HG03520 (cell line): ENCODE measurements at regions not wholly inside any gene's neighbourhood (a gene's known extent, or its start where the extent isn't known, plus 50 kb on each side); places are given as distances from the start of the nearest gene placed in this dataset.
A peak's percentile ranks its signal among the peaks of the same experiment; 100 is the strongest.

Source experiments
- ATAC-seq: cut with Tn5 transposase; IDR thresholded peaks from one replicate; pipeline ENCODE4 v1.9.1; 2021; ENCODE audit warnings: mild to moderate bottlenecking, moderate library complexity; ENCODE audit not compliant: unreplicated experiment

DNA sequence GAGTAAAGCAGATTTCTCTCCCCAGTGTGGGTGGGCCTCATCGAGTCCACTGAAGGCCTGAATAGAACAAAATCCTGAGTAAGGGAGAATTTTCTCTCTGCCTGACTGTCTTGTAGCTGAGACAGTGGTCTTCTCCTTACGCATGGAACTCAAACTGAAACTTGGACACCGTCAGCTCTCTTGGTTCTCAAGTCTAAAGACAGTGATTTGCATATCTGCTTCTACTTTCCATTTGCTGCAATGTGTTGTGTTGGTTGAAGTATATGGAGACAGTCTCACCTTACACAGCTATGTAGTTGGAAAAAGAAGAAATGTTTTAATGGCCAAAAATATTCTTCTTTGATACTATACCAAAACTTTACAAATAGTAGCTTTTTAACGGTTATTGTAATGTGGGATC lies 160.2 kb upstream of the LMNTD1 start:
- peak; percentile 99 for ATAC-seq

DNA sequence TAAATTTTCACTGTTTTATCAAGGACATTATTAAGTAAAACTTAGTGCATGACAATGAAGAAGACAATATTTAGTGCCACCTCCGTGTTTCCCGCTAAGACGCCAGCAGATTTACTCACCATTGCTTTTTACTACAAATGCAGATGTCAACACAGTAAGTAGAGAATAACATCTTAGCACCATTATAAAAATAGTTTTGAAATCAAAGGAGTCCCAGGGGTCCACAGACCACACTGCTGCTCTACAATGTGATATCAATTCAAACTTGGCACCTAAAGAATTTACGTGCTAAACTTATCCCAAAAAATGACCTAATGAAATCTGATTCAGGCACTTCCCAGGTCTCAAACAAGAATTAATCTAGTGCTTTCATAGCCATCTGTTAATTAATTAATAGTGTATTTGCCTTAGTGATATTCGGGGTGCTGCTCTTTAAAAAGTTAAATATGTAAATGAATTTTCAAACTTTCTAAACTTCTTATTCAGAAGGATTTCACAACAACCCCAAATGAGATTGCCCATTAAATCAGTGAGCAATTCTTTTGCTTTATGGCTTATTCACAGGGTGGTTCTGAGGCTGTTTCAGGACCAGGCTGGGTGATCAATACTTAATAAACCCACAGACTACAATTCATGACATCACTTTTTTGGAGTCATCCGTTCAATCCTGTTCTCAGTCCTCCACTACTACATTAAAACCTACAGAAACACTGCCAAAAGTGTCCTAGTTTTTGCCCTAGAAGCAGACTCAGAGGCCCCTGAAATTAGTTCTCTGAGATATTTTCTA lies 161.3 kb upstream of the LMNTD1 start:
- no peak for ATAC-seq

DNA sequence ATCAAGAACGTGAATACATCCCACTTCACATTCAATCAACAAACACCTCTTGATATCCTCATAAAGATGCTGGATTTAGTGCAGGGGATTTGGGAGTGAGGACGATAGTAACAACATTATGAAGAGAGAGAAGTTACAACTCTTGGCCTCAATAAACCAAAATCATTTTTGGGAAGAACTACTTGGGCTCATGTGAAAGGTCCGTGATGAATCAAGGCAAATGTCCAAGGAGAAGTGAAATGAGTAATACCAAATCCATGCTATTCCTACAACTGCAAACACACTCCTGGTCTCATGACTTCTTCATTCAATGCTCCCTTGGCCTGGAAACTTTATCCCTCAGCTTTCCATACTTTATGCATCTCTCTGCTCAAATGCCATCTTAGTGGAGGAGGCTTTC lies 162.0 kb upstream of the LMNTD1 start:
- ATAC-seq = no peak

DNA sequence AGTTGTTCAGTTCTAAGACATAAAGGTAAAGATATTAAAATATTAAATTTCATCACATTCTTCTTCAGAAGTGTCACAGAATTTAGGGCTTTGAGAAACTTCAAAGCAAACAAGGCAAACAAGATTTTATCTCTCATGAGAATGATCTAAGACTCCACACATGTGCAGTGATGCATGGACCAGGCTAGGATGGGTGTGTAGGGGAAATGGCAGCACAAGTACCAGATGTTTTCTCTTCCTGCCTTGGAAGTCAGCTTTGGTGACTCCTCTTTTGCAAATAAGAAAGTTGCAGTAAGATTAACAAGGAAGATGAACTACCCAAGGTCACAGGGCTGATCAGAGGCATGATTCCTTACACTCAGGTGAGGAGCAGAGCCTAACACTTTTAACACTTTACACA lies 163.8 kb upstream of the LMNTD1 start:
- ATAC-seq = no peak

- no peak for ATAC-seq
These were observed 164.5 kb upstream of the LMNTD1 start for GRCh38 chr12:25717552-25717951.

GRCh38 chr12:25718081-25718731 lies 165.1 kb upstream of the LMNTD1 start:
- no peak for ATAC-seq

DNA sequence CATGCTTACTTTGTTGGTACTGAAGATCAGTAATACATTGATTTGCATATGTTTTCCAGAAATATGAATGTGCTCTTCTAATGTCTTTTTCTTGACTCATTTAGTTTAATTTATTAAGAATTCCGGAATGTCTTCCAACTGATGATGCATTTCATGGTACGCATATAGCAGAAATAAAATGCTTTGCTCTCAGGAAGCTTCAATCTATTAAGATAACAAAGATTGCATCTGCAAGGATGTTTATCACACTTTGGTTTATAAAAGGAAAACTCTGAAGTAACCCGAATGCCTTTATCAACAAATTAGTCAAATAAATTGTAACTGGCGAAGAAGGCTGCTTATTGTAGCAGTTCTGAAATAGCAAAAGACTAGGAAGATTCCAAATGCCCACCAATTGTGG lies 166.4 kb upstream of the LMNTD1 start:
- ATAC-seq = no peak

- ATAC-seq = no peak
These were observed 170.3 kb upstream of the LMNTD1 start for GRCh38 chr12:25723336-25723735.

- no peak for ATAC-seq
These were observed 170.9 kb upstream of the LMNTD1 start for GRCh38 chr12:25723921-25724491.

DNA sequence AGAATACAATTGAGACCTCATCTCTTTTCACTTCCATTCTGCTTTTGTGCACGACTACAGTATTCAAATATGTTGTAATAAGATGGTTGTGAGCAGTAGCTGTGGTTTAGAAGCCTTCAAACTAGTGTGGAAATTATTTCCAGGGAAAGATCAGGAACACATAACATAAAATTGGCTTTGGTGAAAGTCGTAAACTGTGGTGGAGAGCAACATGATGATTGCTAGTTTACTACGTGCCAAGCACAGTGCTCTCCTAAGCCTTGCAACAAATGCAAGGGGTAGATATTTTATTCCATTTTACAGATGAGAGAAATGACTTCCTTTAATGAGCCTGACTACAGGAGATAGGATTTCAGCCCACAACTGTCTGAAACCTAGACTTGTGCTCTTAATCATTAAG lies 172.4 kb upstream of the LMNTD1 start:
- ATAC-seq = no peak

DNA sequence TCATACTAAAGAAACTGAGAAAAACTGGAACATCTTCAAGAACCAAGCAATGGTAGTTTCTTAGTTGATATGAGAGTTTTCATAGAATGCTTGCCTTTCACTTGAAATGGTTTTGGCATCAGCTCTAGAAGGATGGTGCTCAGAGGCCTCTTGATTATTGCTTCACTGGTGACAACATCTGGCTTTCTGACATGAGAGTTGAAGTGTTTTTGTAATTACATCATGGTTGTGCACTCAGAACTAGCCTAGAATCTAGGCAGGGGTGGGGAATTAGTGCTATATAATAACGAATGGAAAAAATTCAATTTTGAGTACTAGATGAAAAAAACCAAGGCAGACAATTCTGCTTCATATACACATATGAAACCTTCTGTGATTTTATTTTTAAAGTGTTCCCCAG lies 172.8 kb upstream of the LMNTD1 start:
- ATAC-seq = no peak

DNA sequence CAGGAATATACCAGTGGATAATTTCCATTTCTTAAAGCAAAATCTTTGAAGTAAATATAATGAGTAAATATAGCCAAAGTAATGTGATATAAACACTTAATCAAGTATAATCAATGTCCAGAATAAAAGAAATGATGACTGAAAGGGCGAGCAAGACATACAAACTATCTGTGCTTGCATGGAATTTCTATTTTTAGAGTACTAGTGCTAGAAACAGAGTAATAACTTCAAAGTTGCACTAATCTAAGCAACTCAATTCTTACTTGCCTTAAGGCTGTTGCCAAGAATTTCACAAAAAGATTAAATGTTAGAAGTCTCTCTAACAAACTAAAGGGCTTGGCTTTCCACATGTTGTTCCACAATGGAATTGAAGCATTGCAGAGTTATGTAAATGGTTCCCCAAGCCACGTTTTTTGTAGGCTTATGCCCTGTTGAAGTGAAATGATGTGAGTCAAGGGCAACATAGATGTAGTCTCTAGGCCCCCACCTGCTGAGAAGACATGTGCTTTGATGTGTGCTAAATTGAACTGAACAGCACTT lies 175.0 kb upstream of the LMNTD1 start:
- no peak for ATAC-seq

DNA sequence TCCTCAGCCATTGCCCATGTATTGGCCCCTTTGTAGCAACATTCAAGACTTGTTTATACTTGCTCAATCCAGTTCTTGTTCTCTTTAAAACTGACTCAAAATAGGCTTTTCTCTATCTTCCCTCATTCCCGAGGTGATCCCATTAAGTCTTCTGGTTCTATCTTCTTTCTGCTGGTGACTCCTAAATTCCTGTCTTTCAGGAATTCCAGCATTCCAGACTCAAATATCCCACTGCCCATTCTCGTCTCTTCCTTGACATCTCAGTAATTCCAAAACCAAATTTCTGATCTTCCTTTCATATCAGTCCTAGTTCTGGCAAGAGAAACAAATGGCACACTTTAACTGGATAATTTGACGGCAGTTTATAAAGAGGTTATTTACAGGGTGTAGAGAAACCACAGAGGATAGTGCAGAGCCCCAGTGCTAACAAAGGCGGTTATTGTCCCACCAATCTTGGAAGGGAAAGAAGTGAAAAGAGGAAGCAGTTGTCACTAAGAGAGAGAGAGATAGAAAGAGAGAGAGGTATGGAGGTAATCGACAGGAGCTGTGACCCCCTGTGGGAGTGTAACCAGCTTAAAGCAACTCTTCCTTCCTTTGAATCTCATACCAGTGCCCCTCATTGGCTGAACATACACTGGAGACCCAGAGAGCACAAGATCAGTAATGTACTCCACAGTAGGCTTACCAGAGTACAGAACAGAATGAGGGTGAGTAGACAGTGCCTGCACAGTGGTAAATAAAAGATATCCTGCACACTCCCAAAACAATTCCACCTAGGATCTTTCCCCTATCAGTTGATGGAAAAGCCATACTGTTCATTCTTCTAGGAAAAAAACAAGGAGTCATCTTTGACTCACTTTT lies 177.6 kb upstream of the LMNTD1 start:
- no peak for ATAC-seq

GRCh38 chr12:25733541-25733940 lies 180.5 kb upstream of the LMNTD1 start:
- no peak for ATAC-seq

DNA sequence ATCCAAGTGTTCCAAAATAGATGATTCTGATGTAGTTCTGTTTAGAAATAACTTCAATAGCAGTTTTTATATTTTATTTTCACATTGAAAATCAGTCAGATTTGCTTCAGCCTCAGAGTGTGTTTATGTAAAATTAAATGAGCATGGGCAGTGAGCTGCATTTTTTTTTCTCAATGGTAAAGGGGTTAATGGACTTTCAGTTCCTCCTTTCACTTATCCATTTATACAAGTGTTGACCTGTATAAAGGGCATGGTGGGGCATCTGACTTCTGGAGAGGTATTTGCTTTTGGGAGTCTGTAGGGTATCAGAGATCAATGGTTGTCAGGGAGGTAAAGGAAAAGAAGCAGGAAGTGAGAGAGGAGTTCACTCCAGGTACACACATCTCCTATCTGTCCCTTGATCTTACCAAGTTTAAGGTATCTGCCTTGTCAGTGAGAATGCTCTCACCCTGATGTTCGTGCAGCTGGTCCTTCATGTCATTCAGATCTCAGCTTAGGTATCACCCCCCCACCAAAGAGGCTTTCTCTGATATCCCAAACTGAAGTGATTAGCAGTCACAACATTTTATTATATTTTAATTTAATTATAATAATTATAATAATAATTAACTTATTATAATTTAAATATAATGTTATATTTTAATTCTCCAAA lies 181.6 kb upstream of the LMNTD1 start:
- ATAC-seq = peak; percentile 77

DNA sequence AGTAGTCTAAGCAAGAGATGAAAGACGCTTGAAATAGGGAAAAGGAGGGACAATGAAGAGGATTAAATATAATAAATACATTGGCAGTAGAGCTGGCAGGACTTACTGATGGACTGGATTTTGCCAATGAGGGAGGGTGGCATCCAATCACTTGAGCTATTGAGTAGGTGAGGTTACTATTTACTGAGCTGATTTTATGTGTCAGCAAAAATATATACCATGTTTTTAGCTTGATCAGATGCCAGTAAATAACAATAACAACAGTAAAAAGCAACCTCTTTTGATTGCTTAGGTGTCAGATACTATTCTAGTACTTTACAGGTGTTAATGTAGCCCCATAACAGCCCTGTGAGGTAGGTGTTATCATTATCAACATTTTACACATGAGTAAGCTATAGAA lies 187.5 kb upstream of the LMNTD1 start:
- no peak for ATAC-seq

- ATAC-seq = no peak
These were observed 188.8 kb upstream of the LMNTD1 start for GRCh38 chr12:25741917-25742316.

- no peak for ATAC-seq
These were observed 190.7 kb upstream of the LMNTD1 start for GRCh38 chr12:25743679-25744215.

- no peak for ATAC-seq
These were observed 191.2 kb upstream of the LMNTD1 start for GRCh38 chr12:25744313-25744712.

- no peak for ATAC-seq
These were observed 192.2 kb upstream of the LMNTD1 start for GRCh38 chr12:25745281-25745680.
